Sciatic nerve (tissue), 2 donors: ENCODE measurements at regions not wholly inside any gene's neighbourhood (a gene's known extent, or its start where the extent isn't known, plus 50 kb on each side); places are given as distances from the start of the nearest gene placed in this dataset.
A peak's percentile ranks its signal among the peaks of the same experiment; 100 is the strongest.
"Not testable (repeated sequence)": the region's sequence is repeated elsewhere in the genome, so short reads cannot be mapped to it uniquely, and the experiment has no call there.

ENCODE experiments used
- ATAC-seq: fragments of 200-7000 bp; cut with Tn5 transposase; one replicate; pipeline ENCODE4 v1.9.1; 2020; ENCODE audit warnings: mild to moderate bottlenecking, moderate library complexity
- DNase-seq: peaks from one replicate; pipeline ENCODE4 v3.0.0-alpha.2; 2020; ENCODE audit warnings: low spot score
- intact Hi-C: fragments of 100-400 bp; cut with DNase I; formaldehyde crosslinking; loops from one replicate; pipeline ENCODE4 v1.14.2; 2022
- donor health status: DM: no; HTN: no; CAD: no.
- donor health status: DM: no; HTN: no; CAD: no.

- intact Hi-C loops: no loop called here
- ATAC-seq (no peak), DNase-seq (no peak)
These were observed 347.7 kb upstream of the ARPP21 start for GRCh38 chr3:35291471-35292236.

- DNase-seq: no peak
- intact Hi-C loops: no loop called here
- ATAC-seq: no peak
These were observed 346.8 kb upstream of the ARPP21 start for GRCh38 chr3:35292568-35292967.

GRCh38 chr3:35295906-35296305 is 343.4 kb upstream of the ARPP21 start:
- intact Hi-C loops: no loop called here
- no peak for ATAC-seq
- DNase-seq: no peak

GRCh38 chr3:35296533-35296932 is 342.8 kb upstream of the ARPP21 start:
- DNase-seq (no peak), ATAC-seq (peak; percentile 45)
- intact Hi-C loops: no loop called here

- intact Hi-C loops, ATAC-seq, DNase-seq: not testable (repeated sequence)
These were observed 342.4 kb upstream of the ARPP21 start for GRCh38 chr3:35296944-35297343.

GRCh38 chr3:35305406-35305805 is 333.9 kb upstream of the ARPP21 start:
- DNase-seq (no peak), ATAC-seq (no peak)
- intact Hi-C loops: no loop called here

- intact Hi-C loops: no loop called here
- DNase-seq (no peak), ATAC-seq (no peak)
These were observed 332.0 kb upstream of the ARPP21 start for GRCh38 chr3:35307296-35307695.

- intact Hi-C loops, DNase-seq, ATAC-seq: not testable (repeated sequence)
These were observed 322.5 kb upstream of the ARPP21 start for GRCh38 chr3:35316841-35317240.

- DNase-seq: no peak
- ATAC-seq: no peak
- intact Hi-C loops: no loop called here
These were observed 318.5 kb upstream of the ARPP21 start for GRCh38 chr3:35320646-35321407.

GRCh38 chr3:35322070-35322469 is 317.3 kb upstream of the ARPP21 start:
- DNase-seq: no peak
- no peak for ATAC-seq
- intact Hi-C loops: no loop called here

GRCh38 chr3:35335703-35336102 is 303.6 kb upstream of the ARPP21 start:
- DNase-seq (no peak), ATAC-seq (no peak)
- intact Hi-C loops: no loop called here

- ATAC-seq: no peak
- DNase-seq: no peak
- intact Hi-C loops: no loop called here
These were observed 302.7 kb upstream of the ARPP21 start for GRCh38 chr3:35336601-35337000.

- no peak for ATAC-seq
- DNase-seq: no peak
- intact Hi-C loops: no loop called here
These were observed 301.1 kb upstream of the ARPP21 start for GRCh38 chr3:35338186-35338585.

GRCh38 chr3:35380196-35380595 is 259.1 kb upstream of the ARPP21 start:
- no peak for ATAC-seq
- intact Hi-C loops: no loop called here

GRCh38 chr3:35383216-35383615 is 256.1 kb upstream of the ARPP21 start:
- intact Hi-C loops: no loop called here
- DNase-seq (no peak), ATAC-seq (no peak)

More at GRCh38 chr3:35380196-35380595, 259.1 kb upstream of the ARPP21 start:
- no peak for DNase-seq

GRCh38 chr3:35383719-35384555 is 255.4 kb upstream of the ARPP21 start:
- ATAC-seq: peak; percentile 57
- intact Hi-C loops: no loop called here
- DNase-seq: no peak

- intact Hi-C loops: no loop called here
- ATAC-seq: no peak
- DNase-seq: no peak
These were observed 254.1 kb upstream of the ARPP21 start for GRCh38 chr3:35385271-35385670.

GRCh38 chr3:35389907-35390306 is 249.4 kb upstream of the ARPP21 start:
- intact Hi-C loops: no loop called here
- ATAC-seq (no peak), DNase-seq (no peak)

GRCh38 chr3:35392187-35392586 is 247.1 kb upstream of the ARPP21 start:
- no peak for DNase-seq
- intact Hi-C loops: no loop called here
- ATAC-seq: no peak
